ENCODE measurements at regions not wholly inside any gene's neighbourhood (a gene's known extent, or its start where the extent isn't known, plus 50 kb on each side); places are given as distances from the start of the nearest gene placed in this dataset.
A peak's percentile ranks its signal among the peaks of the same experiment; 100 is the strongest.

DNA sequence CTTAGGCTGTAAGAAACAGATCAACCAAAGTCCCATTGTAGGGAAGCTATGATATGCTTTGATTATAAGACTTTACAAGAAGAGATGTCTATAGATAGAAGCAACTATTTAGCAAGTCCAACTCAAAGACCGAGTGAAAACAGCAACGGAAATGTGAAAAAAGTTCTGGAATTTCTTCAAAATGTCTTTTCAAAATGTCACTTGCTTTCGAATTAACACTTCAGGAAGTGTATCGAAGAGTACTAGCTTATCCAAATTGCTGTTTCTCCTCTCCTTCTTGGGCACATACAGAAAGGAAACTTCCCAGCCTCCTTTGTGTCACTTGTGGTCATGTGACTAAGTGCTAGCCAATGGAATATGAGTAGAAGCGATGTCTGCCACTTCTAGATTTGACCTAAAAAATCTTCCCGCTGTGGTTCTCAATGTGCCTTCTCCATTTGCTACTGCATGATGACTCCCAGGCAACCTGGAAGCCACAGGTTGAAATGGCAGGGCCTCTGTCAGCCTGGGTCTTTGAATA, 89.9 kb downstream of the TSEN15 start:
- TF ChIP-seq ZFX (IDR thresholded peaks at IDR 0.05) = no peak
- no peak for TF ChIP-seq CTCF (conservative IDR thresholded peaks at IDR 0.05)
- H3K27ac ChIP-seq = no peak overlapping the region

GRCh38 chr1:184143449-184143848, 91.9 kb downstream of the TSEN15 start:
- TF ChIP-seq CTCF (conservative IDR thresholded peaks at IDR 0.05) (peak; percentile 21), ZFX (IDR thresholded peaks at IDR 0.05) (no peak)
- H3K27ac ChIP-seq = no peak overlapping the region

- TF ChIP-seq CTCF (conservative IDR thresholded peaks at IDR 0.05) = no peak
- no peak for TF ChIP-seq ZFX (IDR thresholded peaks at IDR 0.05)
- H3K27ac ChIP-seq = no peak overlapping the region
Measured at GRCh38 chr1:184145083-184145482, 93.6 kb downstream of the TSEN15 start.

- TF ChIP-seq CTCF (conservative IDR thresholded peaks at IDR 0.05) (no peak), ZFX (IDR thresholded peaks at IDR 0.05) (no peak)
- no peak overlapping the region for H3K27ac ChIP-seq
Measured at GRCh38 chr1:184146202-184146601, 94.7 kb downstream of the TSEN15 start.

- no peak overlapping the region for H3K27ac ChIP-seq
Measured at GRCh38 chr1:184150776-184151531, 99.4 kb downstream of the TSEN15 start.

DNA sequence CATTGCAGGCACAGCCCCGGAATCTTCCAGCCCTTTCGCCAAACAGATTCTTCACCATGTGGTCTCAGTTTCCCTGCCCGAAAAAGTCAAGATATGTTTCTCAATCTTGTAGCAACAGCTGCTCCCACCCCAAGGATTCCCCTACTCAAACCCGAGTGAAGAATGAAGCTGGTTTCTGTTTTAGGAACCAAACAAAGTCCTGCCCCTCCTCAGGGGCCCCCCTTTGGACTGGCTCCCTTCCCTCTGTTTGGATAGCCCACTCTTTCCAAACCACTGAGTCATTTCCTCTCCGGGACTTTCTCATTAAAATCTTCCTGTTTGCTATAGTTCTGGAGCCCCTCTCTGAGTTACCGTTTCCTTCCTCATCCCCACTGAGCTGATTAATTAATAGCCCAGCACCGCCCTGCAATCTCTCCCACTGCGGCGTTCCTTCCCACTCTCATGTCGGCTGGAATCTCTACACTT, 100.9 kb downstream of the TSEN15 start:
- H3K27ac ChIP-seq = no peak overlapping the region
- TF ChIP-seq CTCF (conservative IDR thresholded peaks at IDR 0.05) = no peak
- no peak for TF ChIP-seq ZFX (IDR thresholded peaks at IDR 0.05)

More at GRCh38 chr1:184150776-184151531, 99.4 kb downstream of the TSEN15 start:
- TF ChIP-seq CTCF (conservative IDR thresholded peaks at IDR 0.05) = no peak
- TF ChIP-seq ZFX (IDR thresholded peaks at IDR 0.05) = no peak

GRCh38 chr1:184152974-184153373, 101.4 kb downstream of the TSEN15 start:
- H3K27ac ChIP-seq = no peak overlapping the region
- TF ChIP-seq ZFX (IDR thresholded peaks at IDR 0.05) (no peak), CTCF (conservative IDR thresholded peaks at IDR 0.05) (no peak)

All from C4-2B (cell line).